Stimulated activated CD8-positive, alpha-beta memory T cell treated with anti-CD3 and anti-CD28 coated beads, Interleukin-4, amount 100 ng/mL, for 48 hours (primary cell): ENCODE measurements at regions not wholly inside any gene's neighbourhood (a gene's known extent, or its start where the extent isn't known, plus 50 kb on each side); places are given as distances from the start of the nearest gene placed in this dataset.

Experiments used
- DNase-seq: peaks from one replicate; pipeline ENCODE4 v3.0.0-alpha.2; 2020

GRCh38 chr2:172372436-172372835 is 55.0 kb upstream of the ITGA6 start:
- no peak for DNase-seq

DNA sequence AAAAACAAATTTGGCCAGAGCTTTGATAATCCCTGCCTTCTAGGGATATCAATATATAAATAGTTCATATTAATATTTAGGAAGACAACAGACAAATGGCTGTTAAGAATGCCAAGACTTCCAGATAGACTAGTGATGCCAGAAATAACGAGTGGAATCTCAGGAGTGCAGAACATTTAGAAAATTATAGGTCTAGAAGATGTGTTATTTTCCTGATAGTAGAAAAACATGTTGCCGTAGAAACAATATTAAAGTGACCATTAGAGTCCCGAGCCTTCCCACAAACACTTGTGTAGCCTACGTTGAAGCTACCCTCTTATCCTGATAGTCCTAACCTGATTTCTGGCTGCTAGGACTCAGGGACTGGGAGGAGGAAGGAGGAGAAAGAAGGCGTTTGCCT is 54.3 kb upstream of the ITGA6 start:
- DNase-seq, result no peak

DNA sequence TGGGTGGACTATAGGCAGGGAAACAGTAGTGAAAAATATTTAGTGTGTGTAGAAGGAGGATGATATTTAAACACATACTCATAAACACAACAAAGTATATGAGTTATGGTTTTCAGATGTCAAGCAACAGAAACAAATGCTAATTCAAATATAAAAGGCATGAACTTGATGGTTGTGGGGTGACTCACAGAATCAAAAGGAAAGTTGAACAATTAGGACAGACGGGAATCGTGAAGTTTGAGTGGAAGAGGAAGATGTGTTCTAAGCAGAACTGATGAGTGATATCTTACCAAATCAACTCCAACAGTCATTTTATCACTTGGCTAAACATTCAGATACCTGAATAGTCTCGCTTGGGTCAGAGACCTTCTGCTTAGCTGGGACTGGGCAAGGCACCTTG is 53.6 kb upstream of the ITGA6 start:
- DNase-seq, result no peak

- DNase-seq, result no peak
Measured at GRCh38 chr2:172374318-172375240, 52.8 kb upstream of the ITGA6 start.

GRCh38 chr2:172375251-172375650 is 52.1 kb upstream of the ITGA6 start:
- DNase-seq, result no peak

GRCh38 chr2:172376016-172376415 is 51.4 kb upstream of the ITGA6 start:
- no peak for DNase-seq

DNA sequence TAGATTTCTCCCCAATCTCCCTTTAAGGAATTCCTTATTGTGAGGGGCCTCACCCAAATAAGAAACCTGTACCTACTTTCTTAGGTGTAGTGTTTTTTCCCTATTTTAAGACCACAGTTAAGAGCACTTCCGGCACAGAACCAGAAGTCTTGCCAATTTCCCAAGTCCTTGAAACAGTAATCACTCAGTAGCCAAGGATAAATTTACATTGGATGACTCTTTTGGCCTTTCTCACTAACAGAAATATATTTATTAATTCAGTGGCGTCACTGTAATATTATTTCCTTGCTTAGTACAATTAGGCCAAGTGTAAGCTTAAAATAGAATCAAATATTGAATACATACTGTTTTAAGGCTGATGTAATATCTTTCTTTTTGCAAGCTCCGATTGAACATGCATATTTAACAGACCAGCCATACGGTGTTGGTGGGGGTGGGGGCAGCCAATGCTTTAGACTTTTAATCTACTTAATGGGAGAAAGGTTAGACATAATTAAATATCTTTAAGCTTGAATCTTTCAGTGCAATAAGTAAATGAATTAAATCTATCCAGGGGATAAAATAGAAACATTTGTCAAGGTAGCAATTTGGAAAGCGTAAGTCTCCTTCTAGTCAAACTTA is 50.8 kb upstream of the ITGA6 start:
- no peak for DNase-seq

DNA sequence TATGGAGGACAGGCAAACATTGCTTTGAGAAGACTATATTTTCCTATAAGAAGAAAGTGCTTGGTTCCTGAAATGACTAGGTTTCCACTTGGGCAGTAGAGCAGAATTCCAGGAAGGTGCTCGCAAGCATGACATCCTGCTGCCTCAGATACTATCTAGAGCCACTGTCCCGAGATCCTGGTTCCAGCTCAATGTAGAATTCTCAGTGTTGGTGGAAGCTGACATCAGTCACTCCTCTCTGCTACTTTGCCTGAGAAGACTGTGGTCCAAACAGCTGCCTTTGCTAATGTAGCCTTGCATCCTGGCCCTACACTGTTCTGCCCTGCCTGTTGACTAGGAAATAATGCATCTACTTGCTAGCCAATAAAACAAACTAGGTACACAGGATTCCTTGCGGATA is 50.0 kb upstream of the ITGA6 start:
- no peak for DNase-seq
